ENCODE measurements at regions not wholly inside any gene's neighbourhood (a gene's known extent, or its start where the extent isn't known, plus 50 kb on each side); places are given as distances from the start of the nearest gene placed in this dataset.

GRCh38 chr7:28900311-28900710, 57.8 kb downstream of the TRIL start:
- TF ChIP-seq POLR2AphosphoS5 (IDR thresholded peaks at IDR 0.05; ENCODE audit: low read depth, low read length), result no peak
- TF ChIP-seq POLR2A (IDR thresholded peaks at IDR 0.05; ENCODE audit: low read depth, low read length), result no peak
- no peak for TF ChIP-seq TAF1 (IDR thresholded peaks at IDR 0.05; ENCODE audit: low read depth, low read length)
- TF ChIP-seq SPI1 (IDR thresholded peaks at IDR 0.05; ENCODE audit: low read depth, low read length), result no peak
